Type B pancreatic cell (in vitro differentiated cells): ENCODE measurements at regions not wholly inside any gene's neighbourhood (a gene's known extent, or its start where the extent isn't known, plus 50 kb on each side); places are given as distances from the start of the nearest gene placed in this dataset.
A peak's percentile ranks its signal among the peaks of the same experiment; 100 is the strongest.

Experiments
- DNase-seq: peaks from one replicate; pipeline ENCODE4 v3.0.0; 2021; ENCODE audit warnings: mixed read lengths; ENCODE audit not compliant: unreplicated experiment; ENCODE audit errors: extremely low spot score
- H3K27ac Mint-ChIP-seq: 2 replicates; pipeline ENCODE4 v1.8.0; 2021; ENCODE audit warnings: mild to moderate bottlenecking, mixed read lengths
- H3K27me3 Mint-ChIP-seq: 2 replicates; pipeline ENCODE4 v1.8.0; 2021; ENCODE audit warnings: mixed read lengths
- H3K36me3 Mint-ChIP-seq: 2 replicates; pipeline ENCODE4 v1.8.0; 2021; ENCODE audit warnings: mixed read lengths
- H3K4me1 Mint-ChIP-seq: one replicate; pipeline ENCODE4 v1.8.0; 2021; ENCODE audit warnings: mixed read lengths; ENCODE audit not compliant: unreplicated experiment
- H3K4me3 Mint-ChIP-seq: 2 replicates; pipeline ENCODE4 v1.8.0; 2021; ENCODE audit warnings: mild to moderate bottlenecking, mixed read lengths
- H3K9me3 Mint-ChIP-seq: 2 replicates; pipeline ENCODE4 v1.8.0; 2021; ENCODE audit warnings: mixed read lengths
- TF ChIP-seq, protein P1 (sequence below): fragments of 200-600 bp; sonication (generic); conservative IDR thresholded peaks from 2 replicates; pipeline ENCODE4 v1.5.0; 2021; ENCODE audit warnings: antibody characterized with exemption, mild to moderate bottlenecking

GRCh38 chr5:68459093-68459809, 243.7 kb downstream of the PIK3R1 start:
- Mint-ChIP-seq H3K4me1 (peaks cover 36% of the 10 kb centered on the region), H3K27me3 (no peaks in the 10 kb centered on the region)

GRCh38 chr5:68459810-68460139, 244.2 kb downstream of the PIK3R1 start:
- no peak for DNase-seq
- Mint-ChIP-seq H3K36me3 (no peaks in the 10 kb centered on the region), H3K27me3 (no peaks in the 10 kb centered on the region), H3K9me3 (no peaks in the 10 kb centered on the region), H3K4me3 (no peak overlapping the region), H3K27ac (no peak overlapping the region), H3K4me1 (peaks cover 36% of the 10 kb centered on the region)
- TF ChIP-seq, protein P1, sequence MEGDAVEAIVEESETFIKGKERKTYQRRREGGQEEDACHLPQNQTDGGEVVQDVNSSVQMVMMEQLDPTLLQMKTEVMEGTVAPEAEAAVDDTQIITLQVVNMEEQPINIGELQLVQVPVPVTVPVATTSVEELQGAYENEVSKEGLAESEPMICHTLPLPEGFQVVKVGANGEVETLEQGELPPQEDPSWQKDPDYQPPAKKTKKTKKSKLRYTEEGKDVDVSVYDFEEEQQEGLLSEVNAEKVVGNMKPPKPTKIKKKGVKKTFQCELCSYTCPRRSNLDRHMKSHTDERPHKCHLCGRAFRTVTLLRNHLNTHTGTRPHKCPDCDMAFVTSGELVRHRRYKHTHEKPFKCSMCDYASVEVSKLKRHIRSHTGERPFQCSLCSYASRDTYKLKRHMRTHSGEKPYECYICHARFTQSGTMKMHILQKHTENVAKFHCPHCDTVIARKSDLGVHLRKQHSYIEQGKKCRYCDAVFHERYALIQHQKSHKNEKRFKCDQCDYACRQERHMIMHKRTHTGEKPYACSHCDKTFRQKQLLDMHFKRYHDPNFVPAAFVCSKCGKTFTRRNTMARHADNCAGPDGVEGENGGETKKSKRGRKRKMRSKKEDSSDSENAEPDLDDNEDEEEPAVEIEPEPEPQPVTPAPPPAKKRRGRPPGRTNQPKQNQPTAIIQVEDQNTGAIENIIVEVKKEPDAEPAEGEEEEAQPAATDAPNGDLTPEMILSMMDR, result no peak

More at GRCh38 chr5:68459093-68459809, 243.7 kb downstream of the PIK3R1 start:
- TF ChIP-seq, protein P1, result no peak
- Mint-ChIP-seq H3K27ac (no peak overlapping the region), H3K9me3 (no peaks in the 10 kb centered on the region), H3K4me3 (no peak overlapping the region), H3K36me3 (no peaks in the 10 kb centered on the region)
- no peak for DNase-seq

GRCh38 chr5:68460147-68460798, 244.7 kb downstream of the PIK3R1 start:
- no peak for DNase-seq
- Mint-ChIP-seq H3K4me1 (peaks cover 36% of the 10 kb centered on the region), H3K9me3 (no peaks in the 10 kb centered on the region), H3K27ac (no peak overlapping the region), H3K4me3 (no peak overlapping the region), H3K36me3 (no peaks in the 10 kb centered on the region), H3K27me3 (no peaks in the 10 kb centered on the region)
- TF ChIP-seq, protein P1, result peak; percentile 80

DNA sequence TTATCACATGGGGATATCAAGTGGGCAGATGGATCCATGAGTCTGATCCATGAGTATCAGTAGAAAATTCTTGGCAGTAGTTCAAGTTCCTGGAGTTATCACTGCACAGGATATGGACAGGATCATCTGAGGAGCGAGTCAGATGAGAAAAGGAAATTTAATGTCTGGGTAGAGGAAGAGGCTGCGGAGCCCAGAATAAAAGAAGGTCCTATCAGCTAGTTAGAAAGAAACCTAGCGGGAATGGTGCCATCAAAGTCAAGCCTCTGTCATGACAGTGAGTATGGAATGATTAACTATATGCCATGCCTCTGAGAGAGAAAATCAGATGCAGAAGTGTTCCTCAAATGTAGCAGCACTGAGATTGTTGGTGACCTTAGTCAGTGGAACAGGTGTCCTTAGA, 248.1 kb downstream of the PIK3R1 start:
- Mint-ChIP-seq H3K36me3 (no peaks in the 10 kb centered on the region), H3K4me1 (peaks cover 21% of the 10 kb centered on the region), H3K9me3 (peaks cover 6% of the 10 kb centered on the region), H3K4me3 (no peak overlapping the region), H3K27me3 (no peaks in the 10 kb centered on the region), H3K27ac (no peak overlapping the region)
- TF ChIP-seq, protein P1, result no peak
- DNase-seq, result no peak

DNA sequence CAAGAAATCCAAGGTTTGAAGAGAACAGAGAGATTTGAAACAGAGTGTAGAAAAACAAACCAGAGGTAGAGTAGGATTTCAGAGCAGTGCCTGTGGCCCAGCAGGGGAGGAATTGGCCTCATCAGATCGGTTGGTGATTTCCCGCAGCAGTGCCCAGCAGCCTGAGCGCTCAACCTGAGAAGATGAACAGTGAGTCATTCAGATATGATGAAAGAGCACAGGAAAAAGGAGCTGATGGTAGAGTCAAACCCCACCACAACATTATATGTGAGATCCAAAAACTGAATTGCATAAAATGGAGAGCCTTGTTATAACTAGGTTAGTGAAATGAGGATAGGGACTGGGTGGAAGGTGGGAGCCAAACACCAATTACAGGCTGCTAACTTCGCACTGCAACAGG, 248.9 kb downstream of the PIK3R1 start:
- no peak overlapping the region for H3K27ac Mint-ChIP-seq
- DNase-seq, result no peak
- TF ChIP-seq, protein P1, result no peak
- peaks cover 6% of the 10 kb centered on the region for H3K9me3 Mint-ChIP-seq
- H3K4me1 Mint-ChIP-seq, result peaks cover 13% of the 10 kb centered on the region
- H3K27me3 Mint-ChIP-seq, result no peaks in the 10 kb centered on the region
- no peaks in the 10 kb centered on the region for H3K36me3 Mint-ChIP-seq
- H3K4me3 Mint-ChIP-seq, result no peak overlapping the region
